ENCODE measurements at regions not wholly inside any gene's neighbourhood (a gene's known extent, or its start where the extent isn't known, plus 50 kb on each side); places are given as distances from the start of the nearest gene placed in this dataset.

- H3K4me1 ChIP-seq (ENCODE audit: control insufficient read depth in 2 of 3, insufficient read depth in 2 of 3, low read depth in 1 of 3, low read length in 3 of 3): no peaks in the 10 kb centered on the region
- H3K27me3 ChIP-seq (ENCODE audit: control insufficient read depth, insufficient read depth, low read length): no peaks in the 10 kb centered on the region
- DNase-seq: no peak
- H3K27ac ChIP-seq (ENCODE audit: low read depth in 2 of 2, low read length in 2 of 2): no peak overlapping the region
- H3K4me3 ChIP-seq (ENCODE audit: low read length in 3 of 3): no peak overlapping the region
- intact Hi-C loops (cut with DNase I): no loop called here
- FAIRE-seq: peak; percentile 32
- no peaks in the 10 kb centered on the region for H3K9me3 ChIP-seq (ENCODE audit: control insufficient read depth in 2 of 3, insufficient read depth in 1 of 3, low read length in 3 of 3)
- no peaks in the 10 kb centered on the region for H3K36me3 ChIP-seq (ENCODE audit: control insufficient read depth in 2 of 3, insufficient read depth in 3 of 3, low read length in 3 of 3)
- TF ChIP-seq CTCF (IDR thresholded peaks at IDR 0.05; ENCODE audit: borderline replicate concordance, extremely low read depth, insufficient read depth): no peak
- no peak overlapping the region for H3K9ac ChIP-seq (ENCODE audit: low read length in 3 of 3)
Observed at GRCh38 chr12:24066097-24066496, 116.6 kb upstream of the SOX5 start.

- Histone ChIP-seq H3K9ac (ENCODE audit: low read length in 3 of 3) (no peak overlapping the region), H3K9me3 (ENCODE audit: control insufficient read depth in 2 of 3, insufficient read depth in 1 of 3, low read length in 3 of 3) (no peaks in the 10 kb centered on the region), H3K27me3 (ENCODE audit: control insufficient read depth, insufficient read depth, low read length) (no peaks in the 10 kb centered on the region), H3K4me3 (ENCODE audit: low read length in 3 of 3) (no peak overlapping the region), H3K36me3 (ENCODE audit: control insufficient read depth in 2 of 3, insufficient read depth in 3 of 3, low read length in 3 of 3) (no peaks in the 10 kb centered on the region), H3K27ac (ENCODE audit: low read depth in 2 of 2, low read length in 2 of 2) (no peak overlapping the region), H3K4me1 (ENCODE audit: control insufficient read depth in 2 of 3, insufficient read depth in 2 of 3, low read depth in 1 of 3, low read length in 3 of 3) (no peaks in the 10 kb centered on the region)
- TF ChIP-seq CTCF (IDR thresholded peaks at IDR 0.05; ENCODE audit: borderline replicate concordance, extremely low read depth, insufficient read depth): no peak
- intact Hi-C loops (cut with DNase I): no loop called here
- DNase-seq: no peak
- FAIRE-seq: no peak
Observed at GRCh38 chr12:24062642-24063245, 113.3 kb upstream of the SOX5 start.

GRCh38 chr12:24060089-24060488 lies 110.6 kb upstream of the SOX5 start:
- no peak for TF ChIP-seq CTCF (IDR thresholded peaks at IDR 0.05; ENCODE audit: borderline replicate concordance, extremely low read depth, insufficient read depth)
- DNase-seq (no peak), FAIRE-seq (no peak)
- Histone ChIP-seq H3K4me1 (ENCODE audit: control insufficient read depth in 2 of 3, insufficient read depth in 2 of 3, low read depth in 1 of 3, low read length in 3 of 3) (no peaks in the 10 kb centered on the region), H3K4me3 (ENCODE audit: low read length in 3 of 3) (no peak overlapping the region), H3K9me3 (ENCODE audit: control insufficient read depth in 2 of 3, insufficient read depth in 1 of 3, low read length in 3 of 3) (no peaks in the 10 kb centered on the region), H3K27ac (ENCODE audit: low read depth in 2 of 2, low read length in 2 of 2) (no peak overlapping the region), H3K27me3 (ENCODE audit: control insufficient read depth, insufficient read depth, low read length) (no peaks in the 10 kb centered on the region), H3K9ac (ENCODE audit: low read length in 3 of 3) (no peak overlapping the region), H3K36me3 (ENCODE audit: control insufficient read depth in 2 of 3, insufficient read depth in 3 of 3, low read length in 3 of 3) (no peaks in the 10 kb centered on the region)
- intact Hi-C loops (cut with DNase I): no loop called here

GRCh38 chr12:24057920-24058476 lies 108.5 kb upstream of the SOX5 start:
- no peak for TF ChIP-seq CTCF (IDR thresholded peaks at IDR 0.05; ENCODE audit: borderline replicate concordance, extremely low read depth, insufficient read depth)
- no peak for DNase-seq
- intact Hi-C loops (cut with DNase I): no loop called here
- Histone ChIP-seq H3K27ac (ENCODE audit: low read depth in 2 of 2, low read length in 2 of 2) (no peak overlapping the region), H3K9ac (ENCODE audit: low read length in 3 of 3) (no peak overlapping the region), H3K9me3 (ENCODE audit: control insufficient read depth in 2 of 3, insufficient read depth in 1 of 3, low read length in 3 of 3) (no peaks in the 10 kb centered on the region), H3K4me3 (ENCODE audit: low read length in 3 of 3) (no peak overlapping the region), H3K4me1 (ENCODE audit: control insufficient read depth in 2 of 3, insufficient read depth in 2 of 3, low read depth in 1 of 3, low read length in 3 of 3) (no peaks in the 10 kb centered on the region), H3K27me3 (ENCODE audit: control insufficient read depth, insufficient read depth, low read length) (no peaks in the 10 kb centered on the region), H3K36me3 (ENCODE audit: control insufficient read depth in 2 of 3, insufficient read depth in 3 of 3, low read length in 3 of 3) (no peaks in the 10 kb centered on the region)
- no peak for FAIRE-seq

Measured in kidney (tissue), 13 donors.